PFSK-1 (cell line): ENCODE measurements at regions not wholly inside any gene's neighbourhood (a gene's known extent, or its start where the extent isn't known, plus 50 kb on each side); places are given as distances from the start of the nearest gene placed in this dataset.

Experiments
- FOXP2 ChIP-seq: optimal IDR thresholded peaks from 2 replicates; pipeline ENCODE3; 2011; ENCODE audit warnings: borderline replicate concordance, control low read depth, inconsistent platforms; ENCODE audit not compliant: insufficient read depth; ENCODE audit errors: extremely low read length, extremely low read depth
- POLR2AphosphoS5 ChIP-seq: IDR thresholded peaks from 2 replicates; pipeline ENCODE4 v1.6.1; 2012; ENCODE audit warnings: low read depth, mild to moderate bottlenecking, control low read depth, low read length, moderate library complexity
- SIN3A ChIP-seq: IDR thresholded peaks from 2 replicates; pipeline ENCODE4 v1.6.1; 2012; ENCODE audit warnings: mild to moderate bottlenecking, low read length, moderate library complexity, borderline replicate concordance; ENCODE audit not compliant: insufficient read depth
- TAF1 ChIP-seq: IDR thresholded peaks from 2 replicates; pipeline ENCODE4 v1.6.1; 2012; ENCODE audit warnings: low read length, control low read depth, borderline replicate concordance; ENCODE audit not compliant: insufficient read depth
- TF ChIP-seq, protein P1 (sequence below), 2 experiments: IDR thresholded peaks; 2 replicates each; pipeline versions ENCODE4 v1.6.1 to v1.8.0; 2011 to 2012; ENCODE audit warnings: low read depth in 2 of 2, low read length in 2 of 2, control low read depth in 1 of 2, inconsistent platforms in 1 of 2, mild to moderate bottlenecking in 1 of 2, moderate library complexity in 1 of 2; ENCODE audit not compliant: insufficient read depth in 1 of 2

DNA sequence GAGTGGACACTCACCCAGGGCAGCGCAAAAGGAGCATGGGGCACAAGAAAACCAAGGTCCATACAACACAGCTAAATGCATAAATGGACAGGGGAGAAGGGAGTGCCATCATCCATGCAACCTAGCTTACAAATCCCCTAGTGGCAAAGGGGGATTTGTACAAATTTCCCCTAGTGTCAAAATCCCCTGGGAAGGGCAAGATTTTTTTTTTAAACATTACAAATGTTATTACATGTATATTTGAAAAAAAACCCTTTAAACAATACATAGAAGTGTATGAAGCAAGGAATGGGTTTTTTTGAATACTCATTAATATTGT is 89.6 kb upstream of the IVNS1ABP start:
- TF ChIP-seq TAF1: no peak
- no peak for TF ChIP-seq SIN3A
- no peak for TF ChIP-seq POLR2AphosphoS5
- no peak for TF ChIP-seq FOXP2
- TF ChIP-seq, protein P1, sequence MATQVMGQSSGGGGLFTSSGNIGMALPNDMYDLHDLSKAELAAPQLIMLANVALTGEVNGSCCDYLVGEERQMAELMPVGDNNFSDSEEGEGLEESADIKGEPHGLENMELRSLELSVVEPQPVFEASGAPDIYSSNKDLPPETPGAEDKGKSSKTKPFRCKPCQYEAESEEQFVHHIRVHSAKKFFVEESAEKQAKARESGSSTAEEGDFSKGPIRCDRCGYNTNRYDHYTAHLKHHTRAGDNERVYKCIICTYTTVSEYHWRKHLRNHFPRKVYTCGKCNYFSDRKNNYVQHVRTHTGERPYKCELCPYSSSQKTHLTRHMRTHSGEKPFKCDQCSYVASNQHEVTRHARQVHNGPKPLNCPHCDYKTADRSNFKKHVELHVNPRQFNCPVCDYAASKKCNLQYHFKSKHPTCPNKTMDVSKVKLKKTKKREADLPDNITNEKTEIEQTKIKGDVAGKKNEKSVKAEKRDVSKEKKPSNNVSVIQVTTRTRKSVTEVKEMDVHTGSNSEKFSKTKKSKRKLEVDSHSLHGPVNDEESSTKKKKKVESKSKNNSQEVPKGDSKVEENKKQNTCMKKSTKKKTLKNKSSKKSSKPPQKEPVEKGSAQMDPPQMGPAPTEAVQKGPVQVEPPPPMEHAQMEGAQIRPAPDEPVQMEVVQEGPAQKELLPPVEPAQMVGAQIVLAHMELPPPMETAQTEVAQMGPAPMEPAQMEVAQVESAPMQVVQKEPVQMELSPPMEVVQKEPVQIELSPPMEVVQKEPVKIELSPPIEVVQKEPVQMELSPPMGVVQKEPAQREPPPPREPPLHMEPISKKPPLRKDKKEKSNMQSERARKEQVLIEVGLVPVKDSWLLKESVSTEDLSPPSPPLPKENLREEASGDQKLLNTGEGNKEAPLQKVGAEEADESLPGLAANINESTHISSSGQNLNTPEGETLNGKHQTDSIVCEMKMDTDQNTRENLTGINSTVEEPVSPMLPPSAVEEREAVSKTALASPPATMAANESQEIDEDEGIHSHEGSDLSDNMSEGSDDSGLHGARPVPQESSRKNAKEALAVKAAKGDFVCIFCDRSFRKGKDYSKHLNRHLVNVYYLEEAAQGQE (IDR thresholded peaks at IDR 0.05; ENCODE audit: insufficient read depth in 1 of 2, low read depth in 2 of 2, low read length in 2 of 2): no peak

DNA sequence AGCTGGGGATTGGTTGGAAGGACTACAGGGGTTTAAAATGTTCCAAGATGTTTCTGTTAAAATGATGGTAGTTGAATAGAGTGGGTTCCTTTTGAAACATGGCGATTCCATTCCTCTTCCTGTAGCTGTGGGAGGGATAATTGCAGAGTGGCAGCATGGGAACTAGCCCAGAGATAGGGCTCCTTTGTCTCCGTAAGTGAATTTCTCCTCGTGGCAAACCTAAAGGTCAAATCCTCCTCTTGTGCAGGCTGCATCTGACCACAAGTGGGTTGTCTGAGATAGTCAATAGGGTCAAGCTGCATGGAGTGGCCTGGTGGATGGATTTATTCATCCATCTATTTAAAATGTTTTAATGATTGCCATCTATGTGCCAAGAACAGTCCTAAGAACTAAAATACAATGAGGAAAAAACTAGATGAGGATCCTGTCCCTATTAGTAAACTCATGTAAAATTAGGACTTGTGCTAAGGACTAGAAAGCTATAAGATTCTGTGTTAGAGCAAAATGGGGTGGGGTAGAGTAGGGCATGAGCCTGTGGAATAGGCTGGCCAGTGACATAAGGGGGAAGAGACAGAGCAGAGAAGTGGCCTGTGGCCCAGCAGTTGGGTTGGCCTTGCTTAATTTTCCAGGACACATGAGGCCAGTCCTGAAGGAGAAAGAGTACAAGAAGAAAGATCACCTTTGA is 89.1 kb upstream of the IVNS1ABP start:
- TF ChIP-seq, protein P1 (IDR thresholded peaks at IDR 0.05; ENCODE audit: insufficient read depth in 1 of 2, low read depth in 2 of 2, low read length in 2 of 2): no peak
- no peak for TF ChIP-seq FOXP2
- no peak for TF ChIP-seq TAF1
- no peak for TF ChIP-seq SIN3A
- TF ChIP-seq POLR2AphosphoS5: no peak

DNA sequence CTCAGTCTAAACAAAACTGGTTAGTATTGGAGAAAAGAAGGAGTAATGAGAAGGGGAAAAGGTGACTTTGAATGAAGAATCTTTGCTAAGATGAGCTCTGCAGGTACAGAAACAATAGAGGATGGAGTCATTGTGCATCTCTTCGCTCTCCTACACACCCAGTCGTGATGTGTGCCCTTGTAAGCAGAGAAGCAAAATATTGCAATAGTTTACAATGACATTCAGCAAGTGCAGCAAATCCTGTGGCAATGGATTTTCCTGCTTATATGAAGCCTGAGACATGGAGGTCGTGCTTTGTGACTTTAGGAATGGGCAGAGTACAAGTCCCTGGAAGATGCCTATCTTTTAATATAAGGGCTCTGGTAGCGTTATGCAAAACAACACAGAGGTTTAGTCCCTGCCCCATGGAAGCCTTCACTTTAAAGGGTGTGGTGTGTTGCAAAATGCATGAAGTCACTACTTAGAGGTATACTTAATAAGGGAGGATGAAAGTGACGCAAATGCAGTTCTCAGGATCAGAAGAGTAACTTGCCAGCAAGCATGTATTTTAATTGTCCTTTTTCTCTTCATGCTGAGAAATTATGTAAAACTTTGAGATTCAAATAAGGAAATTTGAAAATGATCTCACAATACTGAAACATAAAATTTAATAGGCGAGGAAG is 88.0 kb upstream of the IVNS1ABP start:
- TF ChIP-seq FOXP2 (no peak), SIN3A (no peak), POLR2AphosphoS5 (no peak), TAF1 (no peak)
- TF ChIP-seq, protein P1 (IDR thresholded peaks at IDR 0.05; ENCODE audit: insufficient read depth in 1 of 2, low read depth in 2 of 2, low read length in 2 of 2): no peak

DNA sequence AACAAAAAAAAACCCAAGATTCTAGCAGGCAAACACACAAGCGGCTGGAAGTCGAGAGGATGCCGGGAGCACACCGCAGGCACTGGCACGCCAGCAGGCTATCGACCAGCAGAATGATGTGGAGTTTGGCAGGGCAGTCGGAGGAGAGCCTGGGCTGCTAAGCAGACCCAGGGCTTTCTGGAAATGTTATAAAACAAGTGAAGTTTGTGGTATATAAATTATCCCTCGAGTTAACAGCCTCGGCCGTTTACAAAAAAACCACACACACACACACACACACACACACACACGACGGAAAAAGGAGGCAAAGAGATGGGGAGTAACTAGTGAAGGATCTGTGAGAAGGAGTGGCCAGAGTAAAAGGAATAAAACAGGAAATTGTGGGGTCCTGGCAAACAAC is 87.2 kb upstream of the IVNS1ABP start:
- TF ChIP-seq SIN3A (no peak), POLR2AphosphoS5 (no peak), FOXP2 (no peak), TAF1 (no peak)
- TF ChIP-seq, protein P1 (IDR thresholded peaks at IDR 0.05; ENCODE audit: insufficient read depth in 1 of 2, low read depth in 2 of 2, low read length in 2 of 2): no peak
